ENCODE measurements at regions not wholly inside any gene's neighbourhood (a gene's known extent, or its start where the extent isn't known, plus 50 kb on each side); places are given as distances from the start of the nearest gene placed in this dataset.

- intact Hi-C loops (cut with DNase I), result no loop called here
- no peak for TF ChIP-seq CTCF (IDR thresholded peaks at IDR 0.05)
- H3K4me1 ChIP-seq, result no peaks in the 10 kb centered on the region
- no peak for DNase-seq
- WGBS, 3 donors, result 69 to 76% (median 70%) methylated on average over 1 of the region's 1 CpG
- H3K9me3 ChIP-seq, result no peaks in the 10 kb centered on the region
- H3K27ac ChIP-seq, result no peak overlapping the region
- no peak overlapping the region for H3K4me3 ChIP-seq
- no peak for ATAC-seq
- H3K36me3 ChIP-seq (ENCODE audit: insufficient read depth in 1 of 2, low read depth in 1 of 2), result no peaks in the 10 kb centered on the region
- no peaks in the 10 kb centered on the region for H3K27me3 ChIP-seq (ENCODE audit: insufficient read depth in 3 of 3, low read length in 2 of 3)
Measured at GRCh38 chr5:74462356-74462755, 178.2 kb downstream of the ENC1 start.

- Histone ChIP-seq H3K4me3 (no peak overlapping the region), H3K4me1 (no peaks in the 10 kb centered on the region), H3K27me3 (ENCODE audit: insufficient read depth in 3 of 3, low read length in 2 of 3) (no peaks in the 10 kb centered on the region), H3K36me3 (ENCODE audit: insufficient read depth in 1 of 2, low read depth in 1 of 2) (no peaks in the 10 kb centered on the region), H3K9me3 (no peaks in the 10 kb centered on the region), H3K27ac (no peak overlapping the region)
- intact Hi-C loops (cut with DNase I), result no loop called here
- DNase-seq (no peak), ATAC-seq (no peak)
- WGBS, 3 donors, result 93 to 98% (median 97%) methylated on average over 1 of the region's 1 CpG
- no peak for TF ChIP-seq CTCF (IDR thresholded peaks at IDR 0.05)
Measured at GRCh38 chr5:74461251-74461650, 179.3 kb downstream of the ENC1 start.

- no peak for TF ChIP-seq CTCF (IDR thresholded peaks at IDR 0.05)
- WGBS, 3 donors, result 74 to 80% (median 75%) methylated on average over 3 of the region's 3 CpGs
- Histone ChIP-seq H3K36me3 (ENCODE audit: insufficient read depth in 1 of 2, low read depth in 1 of 2) (no peaks in the 10 kb centered on the region), H3K27ac (no peak overlapping the region), H3K4me3 (no peak overlapping the region), H3K4me1 (no peaks in the 10 kb centered on the region), H3K9me3 (no peaks in the 10 kb centered on the region), H3K27me3 (ENCODE audit: insufficient read depth in 3 of 3, low read length in 2 of 3) (no peaks in the 10 kb centered on the region)
- ATAC-seq (no peak), DNase-seq (no peak)
- intact Hi-C loops (cut with DNase I), result no loop called here
Measured at GRCh38 chr5:74460694-74461093, 179.8 kb downstream of the ENC1 start.

GRCh38 chr5:74459984-74460383 is 180.5 kb downstream of the ENC1 start:
- TF ChIP-seq CTCF (IDR thresholded peaks at IDR 0.05), result no peak
- intact Hi-C loops (cut with DNase I), result no loop called here
- no peaks in the 10 kb centered on the region for H3K27me3 ChIP-seq (ENCODE audit: insufficient read depth in 3 of 3, low read length in 2 of 3)
- H3K4me1 ChIP-seq, result peaks cover 1% of the 10 kb centered on the region
- H3K27ac ChIP-seq, result no peak overlapping the region
- no peak for DNase-seq
- H3K9me3 ChIP-seq, result no peaks in the 10 kb centered on the region
- no peak for ATAC-seq
- 96 to 100% (median 98%) methylated on average over 1 of the region's 1 CpG for WGBS, 3 donors
- no peak overlapping the region for H3K4me3 ChIP-seq
- H3K36me3 ChIP-seq (ENCODE audit: insufficient read depth in 1 of 2, low read depth in 1 of 2), result no peaks in the 10 kb centered on the region

- no peak for TF ChIP-seq CTCF (IDR thresholded peaks at IDR 0.05)
- no peak overlapping the region for H3K27ac ChIP-seq
- H3K36me3 ChIP-seq (ENCODE audit: insufficient read depth in 1 of 2, low read depth in 1 of 2), result no peaks in the 10 kb centered on the region
- no peak overlapping the region for H3K4me3 ChIP-seq
- DNase-seq, result no peak
- peaks cover 9% of the 10 kb centered on the region for H3K4me1 ChIP-seq
- no peak for ATAC-seq
- intact Hi-C loops (cut with DNase I), result no loop called here
- no peaks in the 10 kb centered on the region for H3K27me3 ChIP-seq (ENCODE audit: insufficient read depth in 3 of 3, low read length in 2 of 3)
- H3K9me3 ChIP-seq, result no peaks in the 10 kb centered on the region
Measured at GRCh38 chr5:74457876-74458275, 182.7 kb downstream of the ENC1 start.
